Pons (tissue), 1 donor: ENCODE measurements at regions not wholly inside any gene's neighbourhood (a gene's known extent, or its start where the extent isn't known, plus 50 kb on each side); places are given as distances from the start of the nearest gene placed in this dataset.
"Not testable (repeated sequence)": the region's sequence is repeated elsewhere in the genome, so short reads cannot be mapped to it uniquely, and the experiment has no call there.

ENCODE experiments used
- DNase-seq: peaks from one replicate; pipeline ENCODE4 v3.0.0-alpha.2; 2016; ENCODE audit warnings: low spot score

GRCh38 chr12:34226044-34226443 is 203.7 kb downstream of the ALG10 start:
- DNase-seq, result not testable (repeated sequence)

GRCh38 chr12:34228046-34228445 is 205.8 kb downstream of the ALG10 start:
- DNase-seq, result not testable (repeated sequence)

- DNase-seq, result not testable (repeated sequence)
Observed at GRCh38 chr12:34229033-34229432, 206.7 kb downstream of the ALG10 start.

GRCh38 chr12:34233618-34234017 is 211.3 kb downstream of the ALG10 start:
- no peak for DNase-seq

GRCh38 chr12:34236073-34236472 is 213.8 kb downstream of the ALG10 start:
- no peak for DNase-seq

DNA sequence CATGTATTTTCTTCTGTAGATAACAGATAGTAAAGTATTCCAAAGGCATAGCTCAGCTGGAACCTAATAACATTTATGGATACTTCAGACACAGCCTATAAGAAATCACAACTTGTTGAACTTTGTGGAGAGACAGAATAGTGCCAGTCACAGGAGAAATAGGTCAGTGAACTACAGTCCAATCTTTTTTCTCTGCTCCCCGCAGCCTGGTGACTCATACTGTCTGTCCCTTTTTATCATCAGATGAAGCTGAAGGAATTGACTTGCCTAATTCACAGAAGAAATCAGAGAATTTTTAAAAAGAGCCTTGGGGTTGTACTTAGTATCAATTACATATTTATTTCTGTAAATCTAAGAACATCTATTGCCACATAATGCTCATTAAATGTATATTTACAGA is 222.3 kb downstream of the ALG10 start:
- peak; percentile 10 for DNase-seq

DNA sequence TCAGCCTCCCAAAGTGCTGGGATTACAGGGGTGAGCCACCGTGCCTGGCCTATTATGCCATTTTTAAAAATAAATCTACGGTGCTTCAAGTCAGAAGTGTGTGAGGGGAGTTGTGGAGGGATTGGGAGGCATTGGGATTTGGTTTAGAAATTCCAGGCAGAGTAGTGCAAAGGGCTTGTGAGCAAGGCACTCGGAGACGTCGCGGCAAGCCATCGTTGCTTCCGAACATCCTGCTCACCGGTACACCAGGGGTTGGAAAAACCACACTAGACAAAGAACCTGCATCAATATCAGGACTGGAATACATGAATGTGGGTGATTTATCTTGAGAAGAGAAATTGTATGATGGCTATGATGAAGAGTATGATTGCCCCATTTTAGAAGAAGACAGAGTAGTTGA is 227.0 kb downstream of the ALG10 start:
- no peak for DNase-seq

DNA sequence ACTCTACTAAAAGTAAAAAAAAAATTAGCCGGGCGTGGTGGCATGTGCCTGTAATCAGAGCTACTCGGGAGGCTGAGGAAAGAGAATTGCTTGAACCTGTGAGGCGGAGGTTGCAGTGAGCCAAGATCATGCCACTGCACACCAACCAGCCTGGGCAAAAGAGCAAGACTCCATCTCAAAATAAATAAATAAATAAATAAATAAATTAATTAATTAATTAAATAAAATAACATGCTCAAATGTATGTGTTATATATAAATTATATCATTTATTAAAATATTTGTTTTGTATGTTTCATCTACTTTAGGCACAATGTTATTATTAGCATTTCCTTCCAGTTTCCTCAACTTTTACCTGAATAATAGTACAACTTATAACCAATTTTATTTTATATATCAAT is 229.6 kb downstream of the ALG10 start:
- not testable (repeated sequence) for DNase-seq

GRCh38 chr12:34253674-34254073 is 231.4 kb downstream of the ALG10 start:
- DNase-seq, result no peak

DNA sequence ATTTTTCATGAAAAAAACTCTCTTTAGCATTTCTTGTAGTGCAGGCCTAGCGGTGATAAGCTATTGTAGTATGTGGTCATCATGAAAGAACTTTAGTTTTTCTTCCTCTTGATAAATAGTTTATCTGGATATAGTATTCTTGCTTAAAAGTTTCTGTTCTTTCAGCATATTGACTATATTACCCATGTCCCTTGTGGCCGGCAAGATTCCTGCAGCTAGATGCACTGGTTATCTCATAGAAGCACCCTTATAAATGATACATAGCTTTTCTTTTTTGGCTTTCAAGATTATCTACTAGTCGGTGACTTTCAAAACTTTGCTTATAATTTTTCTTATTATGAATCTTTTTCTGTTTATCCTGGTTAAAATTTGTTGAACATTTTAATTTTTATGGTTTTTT is 234.8 kb downstream of the ALG10 start:
- no peak for DNase-seq

DNA sequence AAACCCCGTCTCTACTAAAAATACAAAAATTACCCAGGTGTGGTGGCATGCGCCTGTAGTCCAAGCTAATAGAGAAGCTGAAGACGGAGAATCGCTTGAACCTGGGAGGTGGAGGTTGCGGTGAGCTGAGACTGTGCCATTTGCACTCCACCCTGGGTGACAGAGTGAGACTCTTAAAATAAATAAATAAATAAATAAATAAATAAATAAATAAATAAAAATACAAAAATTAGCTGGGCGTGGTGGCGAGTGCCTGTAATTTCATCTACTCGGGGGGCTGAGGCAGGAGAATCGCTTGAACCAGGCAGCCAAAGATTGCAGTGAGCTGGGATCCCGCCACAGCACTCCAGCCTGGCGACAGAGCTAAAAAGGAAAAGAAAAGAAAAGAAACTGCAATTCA is 239.8 kb downstream of the ALG10 start:
- not testable (repeated sequence) for DNase-seq

DNA sequence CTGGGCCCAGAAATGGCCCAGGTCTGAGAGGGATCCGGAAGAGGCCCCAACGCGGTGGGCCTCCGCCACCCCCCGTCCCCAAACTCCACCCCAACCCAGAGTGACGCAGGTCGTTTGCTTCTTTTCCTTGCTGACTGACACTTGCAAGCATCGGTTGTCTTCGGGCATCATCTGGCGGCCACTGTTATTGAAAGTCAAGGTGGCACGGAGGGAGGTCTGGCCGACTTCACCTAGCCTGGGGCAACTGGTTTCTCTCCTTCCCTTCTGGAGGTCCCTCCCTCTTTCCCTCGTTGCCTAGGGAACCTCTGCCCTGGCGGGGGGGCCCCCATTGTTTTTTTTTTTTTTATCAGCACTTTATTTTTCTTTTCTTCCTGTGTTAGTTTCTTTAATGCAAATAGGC is 241.8 kb downstream of the ALG10 start:
- no peak for DNase-seq

DNA sequence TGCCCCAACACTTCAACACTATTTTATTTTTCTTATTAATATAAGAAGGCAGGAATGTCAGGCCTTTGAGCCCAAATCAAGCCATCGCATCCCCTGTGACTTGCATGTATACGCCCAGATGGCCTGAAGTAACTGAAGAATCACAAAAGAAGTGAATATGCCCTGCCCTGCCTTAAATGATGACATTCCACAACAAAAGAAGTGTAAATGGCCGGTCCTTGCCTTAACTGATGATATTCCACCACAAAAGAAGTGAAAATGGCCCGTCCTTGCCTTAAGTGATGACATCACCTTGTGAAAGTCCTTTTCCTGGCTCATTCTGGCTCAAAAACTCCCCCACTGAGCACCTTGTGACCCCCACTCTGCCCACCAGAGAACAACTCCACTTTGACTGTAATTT is 251.4 kb downstream of the ALG10 start:
- not testable (repeated sequence) for DNase-seq

DNA sequence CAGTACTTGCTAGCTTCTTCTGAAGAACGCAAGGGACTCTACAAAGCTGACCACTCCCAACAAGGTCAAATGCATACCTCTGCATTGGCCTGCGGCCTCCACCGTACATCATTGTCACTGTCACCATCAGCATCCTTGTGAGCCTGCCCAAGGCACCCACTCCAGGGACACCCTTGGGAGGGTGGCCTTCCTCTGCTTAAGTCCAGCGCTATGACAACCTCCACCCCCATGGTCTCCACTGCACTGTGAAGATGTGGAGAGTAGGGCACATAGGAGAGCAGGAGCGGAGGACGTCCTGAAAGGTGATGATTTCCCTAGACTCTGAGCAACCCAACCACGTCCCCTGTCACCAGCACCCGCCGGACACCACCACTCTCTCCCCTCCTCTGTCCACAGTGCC is 252.8 kb downstream of the ALG10 start:
- no peak for DNase-seq

GRCh38 chr12:34286483-34286882 is 264.2 kb downstream of the ALG10 start:
- no peak for DNase-seq

DNA sequence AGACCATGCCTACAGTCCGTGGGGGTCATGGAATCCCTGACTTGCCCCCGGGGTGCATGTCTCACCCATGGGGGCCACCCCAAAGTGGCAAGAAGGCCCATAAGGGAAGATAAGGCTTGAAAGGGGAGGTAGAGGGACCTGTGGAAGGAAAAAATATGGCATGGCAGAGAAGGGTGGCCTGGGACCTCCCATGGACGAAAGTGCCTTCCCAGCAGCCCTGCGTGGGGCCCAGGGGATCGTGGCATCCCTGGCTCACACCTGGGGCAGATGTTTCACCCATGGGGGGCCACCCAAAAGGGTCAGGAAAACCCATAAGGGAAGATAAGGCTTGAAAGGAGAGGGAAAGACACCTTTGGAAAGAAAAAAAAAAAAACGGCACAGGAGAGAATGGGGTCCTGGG is 264.6 kb downstream of the ALG10 start:
- DNase-seq, result no peak

GRCh38 chr12:34287437-34287836 is 265.1 kb downstream of the ALG10 start:
- DNase-seq, result no peak

GRCh38 chr12:34287986-34288962 is 266.0 kb downstream of the ALG10 start:
- no peak for DNase-seq

GRCh38 chr12:34288963-34289345 is 266.7 kb downstream of the ALG10 start:
- no peak for DNase-seq

DNA sequence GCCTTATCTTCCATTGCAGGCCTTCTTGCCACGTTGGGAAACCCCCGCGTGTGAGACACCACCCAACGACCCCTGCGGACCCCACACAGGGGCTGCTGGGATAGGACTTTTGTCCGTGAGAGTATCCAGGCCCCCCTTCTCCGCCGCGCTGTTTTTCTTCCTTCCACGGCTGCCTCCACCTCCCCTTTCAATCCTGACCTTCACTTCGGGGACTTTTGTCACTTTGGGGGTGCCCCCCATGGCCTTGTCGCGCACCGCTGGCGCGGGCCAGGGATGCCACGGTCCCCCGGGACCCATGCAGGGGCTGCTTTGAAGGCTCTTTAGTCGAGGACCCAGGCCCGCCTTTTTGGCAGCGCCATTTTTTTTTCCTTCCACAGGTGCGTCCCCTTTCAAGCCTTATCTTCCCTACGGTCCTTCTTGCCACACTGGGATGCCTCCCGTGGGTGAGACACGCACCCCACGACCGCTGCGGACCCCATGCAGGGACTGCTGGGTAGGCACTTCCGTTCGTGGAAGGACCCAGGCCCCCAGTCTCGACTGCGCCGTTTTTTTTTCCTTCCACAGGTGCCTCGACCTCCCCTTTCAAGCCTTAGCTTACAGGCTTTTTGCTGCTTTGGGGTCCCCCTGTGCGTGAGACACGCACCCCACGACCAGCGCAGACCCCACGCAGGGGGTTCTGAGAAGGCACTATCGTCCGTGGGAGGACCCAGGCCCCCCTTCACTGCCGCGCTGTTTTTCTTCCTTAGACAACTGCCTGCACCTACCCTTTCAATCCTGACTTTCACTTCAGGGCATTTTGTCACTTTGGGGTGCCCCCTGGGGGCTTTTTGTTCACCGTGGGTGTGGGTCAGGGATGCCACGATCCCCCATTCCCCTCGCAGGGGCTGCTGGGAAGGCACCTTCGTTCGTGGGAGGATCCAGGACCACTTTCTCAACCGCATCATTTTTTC is 267.4 kb downstream of the ALG10 start:
- no peak for DNase-seq

- DNase-seq, result no peak
Observed at GRCh38 chr12:34290381-34290995, 268.2 kb downstream of the ALG10 start.

DNA sequence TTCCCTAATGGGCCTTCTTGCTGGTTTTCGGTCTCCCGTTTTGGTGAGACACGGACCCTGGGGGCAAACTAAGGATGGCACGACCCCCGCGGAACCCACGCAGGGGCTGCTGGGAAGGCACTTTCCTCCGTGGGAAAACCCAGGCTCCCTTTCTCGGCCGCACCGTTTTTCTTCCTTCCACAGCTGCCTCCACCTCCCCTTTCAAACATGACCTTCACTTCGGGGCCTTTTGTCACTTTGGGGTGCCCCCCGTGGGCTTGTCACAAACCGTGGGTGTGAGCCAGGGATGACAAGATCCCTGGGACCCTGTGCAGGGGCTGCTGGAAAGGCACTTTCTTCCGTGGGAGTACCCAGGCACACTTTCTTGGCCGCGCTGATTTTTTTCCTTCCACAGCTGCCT is 268.7 kb downstream of the ALG10 start:
- DNase-seq, result no peak
